A549 (cell line): ENCODE measurements at regions not wholly inside any gene's neighbourhood (a gene's known extent, or its start where the extent isn't known, plus 50 kb on each side); places are given as distances from the start of the nearest gene placed in this dataset.

Experiments
- ATAC-seq, 2 experiments: fragments of 200-7000 bp in 1 of 2; fragments of >200 bp in 1 of 2; cut with Nextera tagmentation in 1 of 2; cut with Tn5 transposase in 1 of 2; 3 replicates each; pipeline versions ENCODE4 v1.8.0 to v1.9.1; 2018 to 2020; ENCODE audit warnings: mild to moderate bottlenecking in 1 of 2, moderate library complexity in 1 of 2
- CTCF ChIA-PET: fragments of 300-600 bp; sonication (Branson Sonifier 250); formaldehyde crosslinking; extraction: SDS; loops from one replicate; lab custom pipeline; 2021; ENCODE audit warnings: antibody characterized with exemption, inconsistent platforms; lab: Yijun Ruan, JAX
- POLR2A ChIA-PET: fragments of 350-600 bp; formaldehyde crosslinking; extraction: SDS; loops from one replicate; lab custom pipeline; 2021; ENCODE audit warnings: antibody characterized with exemption, inconsistent platforms; lab: Yijun Ruan, JAX
- DNase-seq, 2 experiments: peaks; one replicate each; pipeline versions ENCODE4 v3.0.0 to v3.0.0-alpha.2; 2011 to 2016; ENCODE audit warnings: low read depth in 1 of 2, low spot score in 1 of 2
- FAIRE-seq: peaks from 2 replicates; lab custom pipeline; 2011; peaks lifted over from hg19 to GRCh38; lab: Jason Lieb, UNC
- H3K27ac ChIP-seq, 2 experiments: fragments of >200 bp; sonication (Bioruptor Twin); formaldehyde crosslinking; 3 replicates each; pipeline ENCODE4 v1.5.1; 2016 to 2017
- H3K4me1 ChIP-seq: fragments of >200 bp; sonication (Bioruptor Twin); formaldehyde crosslinking; 3 replicates; pipeline ENCODE4 v1.6.1; 2016
- H3K4me2 ChIP-seq: fragments of >200 bp; sonication (Bioruptor Twin); formaldehyde crosslinking; 3 replicates; pipeline ENCODE4 v1.6.1; 2016
- H3K4me3 ChIP-seq: fragments of >200 bp; sonication (Bioruptor Twin); formaldehyde crosslinking; 3 replicates; pipeline ENCODE4 v1.5.1; 2016
- H3K9me3 ChIP-seq: fragments of >200 bp; sonication (Bioruptor Twin); formaldehyde crosslinking; 3 replicates; pipeline ENCODE4 v1.6.1; 2016
- BHLHE40 ChIP-seq: IDR thresholded peaks from 2 replicates; pipeline ENCODE4 v1.6.1; 2012; ENCODE audit warnings: low read depth, low read length, inconsistent platforms
- CEBPB ChIP-seq, 2 experiments: fragments of >200 bp in 1 of 2; sonication (Bioruptor Twin) in 1 of 2; formaldehyde crosslinking in 1 of 2; IDR thresholded peaks; 2 replicates each; pipeline ENCODE4 v1.6.1; 2012 to 2016
- CHD2 ChIP-seq: fragments of 150-350 bp; IDR thresholded peaks from 2 replicates; pipeline ENCODE4 v1.6.1; 2014; ENCODE audit warnings: low read length; ENCODE audit not compliant: partially characterized antibody
- EHF ChIP-seq: fragments of 250-450 bp; sonication (Bioruptor Pico); IDR thresholded peaks from 2 replicates; pipeline ENCODE4 v1.5.0; 2020; ENCODE audit warnings: mild to moderate bottlenecking
- EHMT2 ChIP-seq: fragments of 200-600 bp; sonication (generic); IDR thresholded peaks from 2 replicates; pipeline ENCODE4 v1.6.1; 2016; ENCODE audit warnings: antibody characterized with exemption, low read depth, mild to moderate bottlenecking, moderate library complexity
- EP300 ChIP-seq, 2 experiments: fragments of >200 bp; sonication (Bioruptor Twin); formaldehyde crosslinking; IDR thresholded peaks; 2 replicates in 1 of 2; 3 replicates in 1 of 2; pipeline ENCODE4 v1.6.1; 2016 to 2017
- FOXS1 ChIP-seq: fragments of 250-450 bp; sonication (Bioruptor Pico); IDR thresholded peaks from 2 replicates; pipeline ENCODE4 v1.5.0; 2020; ENCODE audit warnings: mild to moderate bottlenecking, moderate library complexity
- HES2 ChIP-seq: fragments of >200 bp; sonication (Bioruptor Twin); formaldehyde crosslinking; IDR thresholded peaks from 2 replicates; pipeline ENCODE4 v1.6.1; 2016
- HOXB5 ChIP-seq: fragments of 250-450 bp; sonication (Bioruptor Pico); IDR thresholded peaks from 2 replicates; pipeline ENCODE4 v1.5.0; 2020; ENCODE audit warnings: mild to moderate bottlenecking, moderate library complexity
- JUN ChIP-seq, 2 experiments: fragments of >200 bp; sonication (Bioruptor Twin); formaldehyde crosslinking; IDR thresholded peaks; 2 replicates in 1 of 2; 3 replicates in 1 of 2; pipeline ENCODE4 v1.6.1; 2016 to 2017
- MAZ ChIP-seq: fragments of 150-350 bp; IDR thresholded peaks from 2 replicates; pipeline ENCODE4 v1.6.1; 2014; ENCODE audit warnings: antibody characterized with exemption, low read depth, low read length, borderline replicate concordance
- MYC ChIP-seq: IDR thresholded peaks from 2 replicates; pipeline ENCODE4 v1.6.1; 2012; ENCODE audit warnings: mild to moderate bottlenecking, inconsistent platforms, low read length, improper control_type of control experiment, borderline replicate concordance
- NPAS2 ChIP-seq: fragments of 250-450 bp; sonication (Bioruptor Pico); IDR thresholded peaks from 2 replicates; pipeline ENCODE4 v1.8.0; 2022; ENCODE audit warnings: mild to moderate bottlenecking, moderate library complexity, borderline replicate concordance
- NR3C1 ChIP-seq: fragments of >200 bp; sonication (Bioruptor Twin); formaldehyde crosslinking; IDR thresholded peaks from 3 replicates; pipeline ENCODE4 v1.6.1; 2017
- PBX3 ChIP-seq: IDR thresholded peaks from 2 replicates; pipeline ENCODE4 v1.6.1; 2012
- RAD21 ChIP-seq, 2 experiments: fragments of >200 bp in 1 of 2; sonication (Bioruptor Twin) in 1 of 2; formaldehyde crosslinking in 1 of 2; IDR thresholded peaks in 1 of 2; conservative IDR thresholded peaks in 1 of 2; 2 replicates in 1 of 2; 3 replicates in 1 of 2; pipeline ENCODE4 v1.6.1; 2012 to 2018; ENCODE audit warnings: inconsistent platforms in 1 of 2
- RARB ChIP-seq: fragments of 250-450 bp; sonication (Bioruptor Pico); IDR thresholded peaks from 2 replicates; pipeline ENCODE4 v1.8.0; 2021; ENCODE audit warnings: mild to moderate bottlenecking, moderate library complexity
- RNF2 ChIP-seq: fragments of 200-600 bp; sonication (generic); IDR thresholded peaks from 2 replicates; pipeline ENCODE4 v1.6.1; 2016; ENCODE audit warnings: low read depth, mild to moderate bottlenecking, antibody characterized with exemption, moderate library complexity, borderline replicate concordance
- SMC3 ChIP-seq: fragments of >200 bp; sonication (Bioruptor Twin); formaldehyde crosslinking; IDR thresholded peaks from 3 replicates; pipeline ENCODE4 v1.6.1; 2018; ENCODE audit warnings: inconsistent platforms
- SREBF2 ChIP-seq: fragments of 450-650 bp; IDR thresholded peaks from 2 replicates; pipeline ENCODE4 v1.6.1; 2014; ENCODE audit warnings: mild to moderate bottlenecking, moderate library complexity
- TFCP2L1 ChIP-seq: fragments of 250-450 bp; sonication (Bioruptor Pico); IDR thresholded peaks from 2 replicates; pipeline ENCODE4 v1.5.0; 2021; ENCODE audit warnings: mild to moderate bottlenecking
- USF2 ChIP-seq: fragments of 450-650 bp; IDR thresholded peaks from 2 replicates; pipeline ENCODE4 v1.6.1; 2014; ENCODE audit warnings: antibody characterized with exemption
- ZC3H11A ChIP-seq: fragments of 450-650 bp; IDR thresholded peaks from 2 replicates; pipeline ENCODE4 v1.6.1; 2014; ENCODE audit warnings: antibody characterized with exemption, mild to moderate bottlenecking
- ZFP36 ChIP-seq: fragments of 450-650 bp; IDR thresholded peaks from 2 replicates; pipeline ENCODE4 v1.6.1; 2014; ENCODE audit warnings: borderline replicate concordance; ENCODE audit not compliant: partially characterized antibody
- ZNF302 ChIP-seq: fragments of 250-450 bp; sonication (Bioruptor Pico); IDR thresholded peaks from 2 replicates; pipeline ENCODE4 v1.9.0; 2021; ENCODE audit warnings: inconsistent platforms, mild to moderate bottlenecking, moderate library complexity
- WGBS: methylation state at CpG from one replicate; pipeline ENCODE4 v1.1.6; 2017; ENCODE audit errors: missing lambda C conversion rate; 5-methylcytosine and 5-hydroxymethylcytosine counted together

- no peak overlapping the region for H3K27ac ChIP-seq
- DNase-seq, result no peak
- no peaks in the 10 kb centered on the region for H3K9me3 ChIP-seq
- no peak overlapping the region for H3K4me2 ChIP-seq
- FAIRE-seq, result no peak
- ChIA-PET POLR2A (no interaction called here), CTCF (no interaction called here)
- 51% methylated on average over 2 of the region's 2 CpGs for WGBS
- no peak overlapping the region for H3K4me3 ChIP-seq
- H3K4me1 ChIP-seq, result no peaks in the 10 kb centered on the region
- no peak for ATAC-seq
- TF ChIP-seq NR3C1 (no peak), RNF2 (no peak), BHLHE40 (no peak), TFCP2L1 (CRISPR knock-in tag) (no peak), ZNF302 (CRISPR knock-in tag) (no peak), FOXS1 (CRISPR knock-in tag) (no peak), EHF (CRISPR knock-in tag) (no peak), HOXB5 (CRISPR knock-in tag) (no peak), EHMT2 (no peak), USF2 (no peak), MYC (no peak), CHD2 (no peak), NPAS2 (CRISPR knock-in tag) (no peak), MAZ (no peak), SMC3 (no peak), EP300 (IDR thresholded peaks at IDR 0.05) (no peak), RAD21 (conservative IDR thresholded peaks at IDR 0.05 in 1 of 2, IDR thresholded peaks at IDR 0.05 in 1 of 2) (no peak), JUN (IDR thresholded peaks at IDR 0.05) (no peak)
Measured at GRCh38 chr2:220103596-220103995, 476.2 kb downstream of the SLC4A3 start.

GRCh38 chr2:220104871-220105351, 477.5 kb downstream of the SLC4A3 start:
- FAIRE-seq, result no peak
- peak; percentile 20; the same call in 1 of the 3 replicates for TF ChIP-seq SMC3
- no peak for TF ChIP-seq SREBF2
- peak; percentile 43 to 62; a peak in 4 of 5 replicates for TF ChIP-seq RAD21 (conservative IDR thresholded peaks at IDR 0.05 in 1 of 2, IDR thresholded peaks at IDR 0.05 in 1 of 2)
- TF ChIP-seq, all 56 proteins: peak for 2
- Histone ChIP-seq H3K4me3 (no peak overlapping the region), H3K4me2 (no peak overlapping the region), H3K27ac (no peak overlapping the region), H3K9me3 (no peaks in the 10 kb centered on the region), H3K4me1 (no peaks in the 10 kb centered on the region)
- 61% methylated on average over 7 of the region's 7 CpGs for WGBS
- peak; percentile 4 to 47 for DNase-seq
- ChIA-PET POLR2A (no interaction called here), CTCF (interaction anchor here (0.8 to 1.8 kb wide), 6 partner anchors 9 to 1469 kb away, joined by 3 to 5 read pairs (median 3); no protein-coding TSS in a partner anchor)
- ATAC-seq, result peak; percentile 30 to 94; a peak in 4 of 6 replicates

- ChIA-PET POLR2A (no interaction called here), CTCF (interaction anchor here (1.4 to 1.8 kb wide), 3 partner anchors 8 to 1468 kb away, joined by 3 to 5 read pairs (median 4); no protein-coding TSS in a partner anchor)
- Histone ChIP-seq H3K4me2 (no peak overlapping the region), H3K27ac (no peak overlapping the region), H3K4me3 (no peak overlapping the region), H3K9me3 (no peaks in the 10 kb centered on the region), H3K4me1 (no peaks in the 10 kb centered on the region)
- TF ChIP-seq MAZ (no peak), EP300 (IDR thresholded peaks at IDR 0.05) (no peak), EHMT2 (no peak), HES2 (no peak), TFCP2L1 (CRISPR knock-in tag) (no peak), PBX3 (no peak), RARB (CRISPR knock-in tag) (no peak), ZC3H11A (no peak), CEBPB (IDR thresholded peaks at IDR 0.05) (no peak), ZNF302 (CRISPR knock-in tag) (no peak), EHF (CRISPR knock-in tag) (no peak), ZFP36 (no peak)
- 49% methylated on average over 2 of the region's 2 CpGs for WGBS
- ATAC-seq (no peak), FAIRE-seq (no peak), DNase-seq (no peak)
Measured at GRCh38 chr2:220106065-220106464, 478.6 kb downstream of the SLC4A3 start.
